SK-N-SH (cell line): ENCODE measurements at regions not wholly inside any gene's neighbourhood (a gene's known extent, or its start where the extent isn't known, plus 50 kb on each side); places are given as distances from the start of the nearest gene placed in this dataset.

Source experiments
- CHD2 ChIP-seq: fragments of 150-350 bp; IDR thresholded peaks from 2 replicates; pipeline ENCODE4 v1.6.1; 2018; ENCODE audit warnings: low read length; ENCODE audit not compliant: partially characterized antibody
- CTCF ChIP-seq: fragments of 200-600 bp; sonication (generic); IDR thresholded peaks from 2 replicates; pipeline ENCODE4 v1.6.1; 2017; ENCODE audit warnings: antibody characterized with exemption, mild to moderate bottlenecking, moderate library complexity
- EZH2phosphoT487 ChIP-seq: fragments of 200-600 bp; sonication (generic); IDR thresholded peaks from 2 replicates; pipeline ENCODE4 v1.6.1; 2017; ENCODE audit warnings: low read depth, mixed run types, mild to moderate bottlenecking, antibody characterized with exemption, moderate library complexity, borderline replicate concordance
- FOXM1 ChIP-seq: IDR thresholded peaks from 2 replicates; pipeline ENCODE4 v1.4.0; 2012; ENCODE audit warnings: low read depth, mild to moderate bottlenecking
- MXI1 ChIP-seq: IDR thresholded peaks from 2 replicates; pipeline ENCODE4 v1.6.1; 2012; ENCODE audit warnings: mild to moderate bottlenecking, low read depth, low read length, improper control_type of control experiment
- PBX3 ChIP-seq: IDR thresholded peaks from 2 replicates; pipeline ENCODE4; 2012
- POLR2AphosphoS5 ChIP-seq: IDR thresholded peaks from 2 replicates; pipeline ENCODE4 v1.6.1; 2012; ENCODE audit warnings: low read depth, low read length
- RAD21 ChIP-seq: IDR thresholded peaks from 2 replicates; pipeline ENCODE4 v1.6.1; 2012; ENCODE audit warnings: mild to moderate bottlenecking, low read length
- RXRA ChIP-seq: IDR thresholded peaks from 2 replicates; pipeline ENCODE4 v1.4.0; 2012; ENCODE audit warnings: low read depth, mild to moderate bottlenecking, borderline replicate concordance
- SMC3 ChIP-seq: IDR thresholded peaks from 2 replicates; pipeline ENCODE4 v1.6.1; 2012; ENCODE audit warnings: low read depth, low read length, improper control_type of control experiment
- TAF1 ChIP-seq: IDR thresholded peaks from 2 replicates; pipeline ENCODE4 v1.6.1; 2012; ENCODE audit warnings: low read depth, mild to moderate bottlenecking, low read length, moderate library complexity, borderline replicate concordance
- USF1 ChIP-seq: IDR thresholded peaks from 2 replicates; pipeline ENCODE4 v1.4.0; 2012; ENCODE audit warnings: low read depth, borderline replicate concordance
- ZBTB33 ChIP-seq: IDR thresholded peaks from 2 replicates; pipeline ENCODE4 v1.4.0; 2012; ENCODE audit warnings: low read depth, borderline replicate concordance

- TF ChIP-seq CTCF (no peak), ZBTB33 (no peak), CHD2 (no peak), FOXM1 (no peak), PBX3 (no peak), RAD21 (no peak), RXRA (no peak), MXI1 (no peak), SMC3 (no peak), EZH2phosphoT487 (no peak), POLR2AphosphoS5 (no peak), TAF1 (no peak), USF1 (no peak)
Measured at GRCh38 chr2:18477293-18477692, 83.2 kb downstream of the RDH14 start.
